Esophagus muscularis mucosa (tissue), 4 donors: ENCODE measurements at regions not wholly inside any gene's neighbourhood (a gene's known extent, or its start where the extent isn't known, plus 50 kb on each side); places are given as distances from the start of the nearest gene placed in this dataset.
A peak's percentile ranks its signal among the peaks of the same experiment; 100 is the strongest.

ENCODE experiments used
- DNase-seq: peaks from one replicate; pipeline ENCODE4 v3.0.0-alpha.2; 2017; ENCODE audit errors: extremely low spot score
- H3K27ac ChIP-seq, 4 donors: fragments of 200-600 bp; sonication (generic); replicated peaks in 1 of 4; 1 replicate in 3 of 4; 2 replicates in 1 of 4; pipeline ENCODE4 v1.5.1; 2016 to 2019; ENCODE audit warnings: mild to moderate bottlenecking in 1 of 4
- H3K27me3 ChIP-seq, 4 donors: fragments of 200-600 bp; sonication (generic); one replicate each; pipeline versions ENCODE4 v1.5.1 to v1.6.0; 2016 to 2019
- H3K36me3 ChIP-seq, 4 donors: fragments of 200-600 bp; sonication (generic); one replicate each; pipeline ENCODE4 v1.5.1; 2016 to 2019
- H3K4me1 ChIP-seq, 4 donors: fragments of 200-600 bp; sonication (generic); one replicate each; pipeline ENCODE4 v1.5.1; 2016 to 2019
- H3K4me3 ChIP-seq, 4 donors: fragments of 200-600 bp; sonication (generic); 1 replicate in 2 of 4; 2 replicates in 2 of 4; pipeline ENCODE4 v1.5.1; 2016 to 2019; ENCODE audit warnings: mild to moderate bottlenecking in 4 of 4, moderate library complexity in 1 of 4
- H3K9me3 ChIP-seq, 4 donors: fragments of 200-600 bp; sonication (generic); 1 replicate in 3 of 4; 2 replicates in 1 of 4; pipeline ENCODE4 v1.5.1; 2016 to 2019
- EP300 ChIP-seq: sonication (generic); formaldehyde crosslinking; IDR thresholded peaks from one replicate; pipeline ENCODE4 v1.6.1; 2017; ENCODE audit warnings: antibody characterized with exemption
- POLR2A ChIP-seq: fragments of 450-650 bp; IDR thresholded peaks from one replicate; pipeline ENCODE4 v1.6.1; 2017; ENCODE audit warnings: antibody characterized with exemption, moderate library complexity, mild to moderate bottlenecking, low read depth
- POLR2AphosphoS5 ChIP-seq, 2 donors: sonication (generic); formaldehyde crosslinking; IDR thresholded peaks; one replicate each; pipeline ENCODE4 v1.6.1; 2017; ENCODE audit warnings: antibody characterized with exemption in 2 of 2
- WGBS: methylation state at CpG from one replicate; pipeline ENCODE4 v1.1.5; 2018; 5-methylcytosine and 5-hydroxymethylcytosine counted together
- intact Hi-C: fragments of 100-400 bp; cut with DNase I; formaldehyde crosslinking; loops from one replicate; pipeline ENCODE4 v1.15.1; 2023
- TF ChIP-seq, protein P1 (sequence below), 3 experiments: fragments of 200-600 bp in 2 of 3; fragments of 450-650 bp in 1 of 3; sonication (generic) in 2 of 3; IDR thresholded peaks; one replicate each; pipeline ENCODE4 v1.5.1; 2017 to 2019; ENCODE audit warnings: antibody characterized with exemption in 3 of 3, mild to moderate bottlenecking in 2 of 3, moderate library complexity in 1 of 3

DNA sequence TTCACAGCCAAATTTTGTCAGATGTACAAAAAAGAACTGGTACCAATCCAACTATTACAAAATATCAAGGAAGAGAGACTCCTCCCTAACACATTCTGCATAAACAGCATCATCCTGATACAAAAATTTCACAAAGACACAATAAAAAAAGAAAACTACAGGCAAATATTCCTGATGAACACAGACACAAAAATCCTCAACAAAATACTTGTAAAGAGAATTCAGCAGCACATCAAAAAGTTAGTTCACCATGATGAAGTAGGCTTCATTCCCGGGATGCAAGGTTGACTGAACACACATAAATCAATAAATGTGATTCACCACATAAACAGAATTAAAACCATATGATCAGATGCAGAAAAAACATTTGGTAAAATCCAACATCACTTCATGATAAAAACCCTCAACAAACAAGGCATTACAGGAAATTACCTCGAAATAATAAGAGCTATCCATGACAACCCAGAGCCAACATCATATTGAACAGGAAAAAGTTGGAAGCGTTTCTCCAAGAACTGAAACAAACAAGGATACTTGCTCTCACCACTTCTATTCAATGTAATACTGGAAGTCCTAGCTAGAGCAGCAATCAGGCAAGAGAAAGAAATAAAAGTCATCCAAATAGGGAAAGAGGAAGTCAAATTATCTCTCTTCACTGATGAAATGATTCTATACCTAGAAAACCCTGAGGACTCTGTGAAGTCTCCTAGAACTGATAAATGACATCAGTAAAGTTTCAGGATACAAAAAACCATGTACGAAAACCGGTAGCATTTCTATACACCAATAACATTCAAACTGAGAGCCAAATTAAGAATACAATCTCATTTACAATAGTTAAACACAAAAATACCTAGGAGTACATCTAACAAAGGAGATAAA, 223.1 kb downstream of the REEP3 start:
- Histone ChIP-seq H3K27me3 (no peaks in the 10 kb centered on the region), H3K4me1 (no peaks in the 10 kb centered on the region), H3K4me3 (no peak overlapping the region), H3K27ac (peak overlapping the region in 1 of 4 donors; percentile 31), H3K9me3 (no peaks in the 10 kb centered on the region), H3K36me3 (no peaks in the 10 kb centered on the region)
- no peak for DNase-seq
- TF ChIP-seq, protein P1, sequence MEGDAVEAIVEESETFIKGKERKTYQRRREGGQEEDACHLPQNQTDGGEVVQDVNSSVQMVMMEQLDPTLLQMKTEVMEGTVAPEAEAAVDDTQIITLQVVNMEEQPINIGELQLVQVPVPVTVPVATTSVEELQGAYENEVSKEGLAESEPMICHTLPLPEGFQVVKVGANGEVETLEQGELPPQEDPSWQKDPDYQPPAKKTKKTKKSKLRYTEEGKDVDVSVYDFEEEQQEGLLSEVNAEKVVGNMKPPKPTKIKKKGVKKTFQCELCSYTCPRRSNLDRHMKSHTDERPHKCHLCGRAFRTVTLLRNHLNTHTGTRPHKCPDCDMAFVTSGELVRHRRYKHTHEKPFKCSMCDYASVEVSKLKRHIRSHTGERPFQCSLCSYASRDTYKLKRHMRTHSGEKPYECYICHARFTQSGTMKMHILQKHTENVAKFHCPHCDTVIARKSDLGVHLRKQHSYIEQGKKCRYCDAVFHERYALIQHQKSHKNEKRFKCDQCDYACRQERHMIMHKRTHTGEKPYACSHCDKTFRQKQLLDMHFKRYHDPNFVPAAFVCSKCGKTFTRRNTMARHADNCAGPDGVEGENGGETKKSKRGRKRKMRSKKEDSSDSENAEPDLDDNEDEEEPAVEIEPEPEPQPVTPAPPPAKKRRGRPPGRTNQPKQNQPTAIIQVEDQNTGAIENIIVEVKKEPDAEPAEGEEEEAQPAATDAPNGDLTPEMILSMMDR (IDR thresholded peaks at IDR 0.05): no peak
- no peak for TF ChIP-seq EP300
- no peak for TF ChIP-seq POLR2A
- no peak for TF ChIP-seq POLR2AphosphoS5 (IDR thresholded peaks at IDR 0.05)
- 74% methylated on average over 5 of the region's 5 CpGs for WGBS
- intact Hi-C loops: no loop called here

DNA sequence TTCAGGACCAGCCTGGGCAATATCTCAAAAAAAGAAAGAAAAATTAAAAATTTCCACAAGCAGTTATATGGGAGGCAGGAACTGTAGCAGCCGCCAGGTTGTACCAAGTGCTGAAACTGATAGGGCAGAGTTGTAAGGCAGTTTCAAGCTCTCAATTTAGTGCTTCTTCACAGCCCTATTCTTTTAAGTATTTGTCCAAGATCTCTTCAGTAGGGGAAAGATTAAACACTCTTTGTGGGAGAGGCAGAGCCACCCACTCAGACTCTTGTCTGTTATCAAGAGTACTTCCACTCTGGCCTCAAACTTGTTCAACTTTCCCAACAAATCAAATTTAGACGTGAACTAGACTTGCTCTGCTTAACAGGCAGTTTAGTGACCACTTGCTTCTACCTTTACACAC, 228.7 kb downstream of the REEP3 start:
- Histone ChIP-seq H3K36me3 (no peaks in the 10 kb centered on the region), H3K27me3 (no peaks in the 10 kb centered on the region), H3K4me3 (no peak overlapping the region), H3K4me1 (no peaks in the 10 kb centered on the region), H3K27ac (no peak overlapping the region), H3K9me3 (no peaks in the 10 kb centered on the region)
- intact Hi-C loops: no loop called here
- DNase-seq: no peak
- WGBS: 73% methylated on average over 2 of the region's 2 CpGs
- no peak for TF ChIP-seq POLR2AphosphoS5 (IDR thresholded peaks at IDR 0.05)
- TF ChIP-seq, protein P1 (IDR thresholded peaks at IDR 0.05): no peak
- no peak for TF ChIP-seq POLR2A
- TF ChIP-seq EP300: no peak

DNA sequence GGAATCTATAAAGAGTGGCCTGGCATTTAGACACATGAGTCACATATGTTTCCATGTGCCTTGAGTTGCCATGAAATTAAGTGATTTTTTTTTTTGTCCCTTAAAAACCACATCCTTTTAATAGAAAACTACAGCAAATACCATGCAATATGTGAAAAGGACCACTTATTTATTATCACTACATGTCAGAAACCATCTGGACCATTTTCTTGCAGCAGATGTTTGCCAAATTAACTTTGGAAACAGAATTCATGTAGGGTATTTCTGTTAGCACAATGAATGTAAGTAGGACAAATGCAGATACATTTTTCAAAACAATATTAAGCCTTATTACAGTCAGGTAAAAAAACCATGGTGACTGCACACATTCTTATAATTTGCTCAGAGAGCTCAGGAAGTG, 230.6 kb downstream of the REEP3 start:
- H3K4me1 ChIP-seq: no peaks in the 10 kb centered on the region
- no peaks in the 10 kb centered on the region for H3K36me3 ChIP-seq
- no peaks in the 10 kb centered on the region for H3K27me3 ChIP-seq
- DNase-seq: no peak
- H3K4me3 ChIP-seq: no peak overlapping the region
- H3K27ac ChIP-seq: no peak overlapping the region
- TF ChIP-seq POLR2AphosphoS5 (IDR thresholded peaks at IDR 0.05) (no peak), POLR2A (no peak), EP300 (no peak)
- TF ChIP-seq, protein P1 (IDR thresholded peaks at IDR 0.05): no peak
- no peaks in the 10 kb centered on the region for H3K9me3 ChIP-seq
- intact Hi-C loops: no loop called here

DNA sequence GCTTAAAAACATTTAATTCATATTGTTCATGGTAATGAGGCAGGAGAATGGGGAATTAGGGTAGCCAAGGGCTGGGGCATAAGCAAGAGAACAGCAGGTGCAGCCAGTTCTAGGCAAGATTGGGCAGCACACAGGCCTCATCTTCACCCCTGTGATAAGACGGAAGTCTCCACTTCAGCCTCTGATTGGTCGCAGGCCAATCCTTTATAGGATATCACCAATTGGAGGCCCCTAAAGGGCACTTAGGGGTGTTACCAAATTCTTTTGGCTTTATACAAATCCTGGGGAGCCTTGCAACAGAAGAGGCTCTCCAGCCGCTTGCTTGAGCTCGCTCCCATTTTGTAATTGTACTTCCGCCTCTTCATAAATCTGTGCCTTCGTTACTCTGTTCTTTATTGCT, 231.1 kb downstream of the REEP3 start:
- Histone ChIP-seq H3K4me1 (no peaks in the 10 kb centered on the region), H3K36me3 (no peaks in the 10 kb centered on the region), H3K27ac (no peak overlapping the region), H3K9me3 (no peaks in the 10 kb centered on the region), H3K27me3 (no peaks in the 10 kb centered on the region), H3K4me3 (no peak overlapping the region)
- no peak for DNase-seq
- 89% methylated on average over 6 of the region's 6 CpGs for WGBS
- TF ChIP-seq POLR2A: no peak
- no peak for TF ChIP-seq EP300
- TF ChIP-seq POLR2AphosphoS5 (IDR thresholded peaks at IDR 0.05): no peak
- TF ChIP-seq, protein P1 (IDR thresholded peaks at IDR 0.05): no peak
- intact Hi-C loops: no loop called here
